H9 (cell line): ENCODE measurements at regions not wholly inside any gene's neighbourhood (a gene's known extent, or its start where the extent isn't known, plus 50 kb on each side); places are given as distances from the start of the nearest gene placed in this dataset.

Experiments used
- DNase-seq: peaks from one replicate; pipeline ENCODE4 v3.0.0-alpha.2; 2017
- H2AFZ ChIP-seq: one replicate; pipeline ENCODE4 v1.6.1; 2013; ENCODE audit warnings: mild to moderate bottlenecking, low read length, control low read depth, moderate library complexity
- H2AK5ac ChIP-seq: 2 replicates; pipeline ENCODE4 v1.6.1; 2013; ENCODE audit warnings: low read length, control low read depth, mixed read lengths; ENCODE audit not compliant: insufficient read length
- H2BK120ac ChIP-seq: one replicate; pipeline ENCODE4 v1.6.1; 2013; ENCODE audit warnings: low read depth, mild to moderate bottlenecking, low read length, control low read depth, inconsistent platforms; ENCODE audit not compliant: poor library complexity, severe bottlenecking
- H2BK12ac ChIP-seq: 2 replicates; pipeline ENCODE4 v1.6.1; 2013; ENCODE audit warnings: low read length, control low read depth, mixed read lengths, low read depth; ENCODE audit not compliant: insufficient read length
- H2BK15ac ChIP-seq: 2 replicates; pipeline ENCODE4 v1.6.1; 2013; ENCODE audit warnings: low read depth, low read length, control low read depth
- H2BK20ac ChIP-seq: one replicate; pipeline ENCODE4 v1.6.1; 2013; ENCODE audit warnings: low read depth, mild to moderate bottlenecking, low read length, control low read depth, inconsistent platforms; ENCODE audit not compliant: poor library complexity, severe bottlenecking
- H2BK5ac ChIP-seq: 2 replicates; pipeline ENCODE4 v1.6.1; 2013; ENCODE audit warnings: low read length, control low read depth, mixed read lengths; ENCODE audit not compliant: insufficient read length
- H3K14ac ChIP-seq: 2 replicates; pipeline ENCODE4 v1.6.1; 2013; ENCODE audit warnings: low read length, control low read depth; ENCODE audit not compliant: insufficient read depth
- H3K18ac ChIP-seq: 2 replicates; pipeline ENCODE4 v1.6.1; 2013; ENCODE audit warnings: low read depth, mild to moderate bottlenecking, mixed read lengths, low read length, control low read depth; ENCODE audit not compliant: insufficient read length
- H3K23ac ChIP-seq: 2 replicates; pipeline ENCODE4 v1.6.1; 2013; ENCODE audit warnings: low read length, control low read depth, mixed read lengths, low read depth; ENCODE audit not compliant: insufficient read length
- H3K23me2 ChIP-seq: 2 replicates; pipeline ENCODE4 v1.6.1; 2013; ENCODE audit warnings: low read depth, mild to moderate bottlenecking, mixed read lengths, low read length, control low read depth; ENCODE audit not compliant: insufficient read length, poor library complexity, severe bottlenecking
- H3K27ac ChIP-seq: 2 replicates; pipeline ENCODE4 v1.5.1; 2013; ENCODE audit warnings: low read length, control low read depth, mixed read lengths, low read depth; ENCODE audit not compliant: insufficient read length
- H3K27me3 ChIP-seq: 2 replicates; pipeline ENCODE4 v1.6.1; 2013; ENCODE audit warnings: low read length, control low read depth, inconsistent platforms; ENCODE audit not compliant: insufficient read depth
- H3K4ac ChIP-seq: 2 replicates; pipeline ENCODE4 v1.6.1; 2013; ENCODE audit warnings: low read depth, mild to moderate bottlenecking, control low read depth, inconsistent platforms, low read length, moderate library complexity
- H3K4me1 ChIP-seq: 2 replicates; pipeline ENCODE4 v1.6.1; 2013; ENCODE audit warnings: low read length, control low read depth, inconsistent platforms; ENCODE audit not compliant: insufficient read depth
- H3K4me2 ChIP-seq: 2 replicates; pipeline ENCODE4 v1.6.1; 2013; ENCODE audit warnings: low read length, control low read depth, mixed read lengths; ENCODE audit not compliant: insufficient read length, insufficient read depth
- H3K56ac ChIP-seq: 2 replicates; pipeline ENCODE4 v1.6.1; 2013; ENCODE audit warnings: low read depth, mild to moderate bottlenecking, mixed read lengths, low read length, control low read depth; ENCODE audit not compliant: insufficient read length
- H3K79me1 ChIP-seq: 2 replicates; pipeline ENCODE4 v1.6.1; 2013; ENCODE audit warnings: low read depth, mild to moderate bottlenecking, moderate library complexity, low read length, control low read depth, inconsistent platforms; ENCODE audit not compliant: insufficient read depth, poor library complexity, severe bottlenecking
- H3K79me2 ChIP-seq: 2 replicates; pipeline ENCODE4 v1.6.1; 2013; ENCODE audit warnings: low read length, control low read depth, inconsistent platforms; ENCODE audit not compliant: insufficient read depth
- H3K9ac ChIP-seq: 2 replicates; pipeline ENCODE4 v1.6.1; 2013; ENCODE audit warnings: low read length, control low read depth, mixed read lengths; ENCODE audit not compliant: insufficient read length; ENCODE audit errors: extremely low read depth
- H3K9me3 ChIP-seq: one replicate; pipeline ENCODE4 v1.6.1; 2013; ENCODE audit warnings: low read depth, low read length, inconsistent platforms; ENCODE audit not compliant: control insufficient read depth
- H3T11ph ChIP-seq: one replicate; pipeline ENCODE4 v1.6.1; 2013; ENCODE audit warnings: mild to moderate bottlenecking, low read length, control low read depth, inconsistent platforms
- H4K20me1 ChIP-seq: one replicate; pipeline ENCODE4 v1.6.1; 2013; ENCODE audit not compliant: control insufficient read depth, insufficient read length, insufficient read depth
- H4K5ac ChIP-seq: 2 replicates; pipeline ENCODE4 v1.6.1; 2013; ENCODE audit warnings: low read depth, mild to moderate bottlenecking, mixed read lengths, low read length, control low read depth; ENCODE audit not compliant: insufficient read length
- H4K8ac ChIP-seq: replicated peaks from 2 replicates; pipeline ENCODE4 v1.6.1; 2013; ENCODE audit warnings: low read length, control low read depth, mixed read lengths, low read depth; ENCODE audit not compliant: insufficient read length
- H4K91ac ChIP-seq: 2 replicates; pipeline ENCODE4 v1.6.1; 2013; ENCODE audit warnings: low read depth, mild to moderate bottlenecking, moderate library complexity, mixed read lengths, low read length, control low read depth; ENCODE audit not compliant: insufficient read length
- H3K27ac Mint-ChIP-seq, 3 experiments: 2 replicates in 2 of 3; 3 replicates in 1 of 3; pipeline ENCODE4 v1.8.0; 2020 to 2021; ENCODE audit warnings: mixed read lengths in 3 of 3, mild to moderate bottlenecking in 1 of 3, moderate library complexity in 1 of 3
- H3K27me3 Mint-ChIP-seq: 2 replicates; pipeline ENCODE4 v1.8.0; 2021; ENCODE audit warnings: low read depth, mild to moderate bottlenecking, moderate library complexity, mixed read lengths
- H3K36me3 Mint-ChIP-seq, 3 experiments: 2 replicates in 2 of 3; 3 replicates in 1 of 3; pipeline ENCODE4 v1.8.0; 2020 to 2021; ENCODE audit warnings: low read depth in 3 of 3, mixed read lengths in 3 of 3; ENCODE audit not compliant: insufficient read depth in 1 of 3
- H3K4me1 Mint-ChIP-seq, 2 experiments: 2 replicates each; pipeline ENCODE4 v1.8.0; 2020; ENCODE audit warnings: mixed read lengths in 2 of 2
- H3K4me3 Mint-ChIP-seq, 2 experiments: 2 replicates in 1 of 2; 3 replicates in 1 of 2; pipeline ENCODE4 v1.8.0; 2020 to 2021; ENCODE audit warnings: mild to moderate bottlenecking in 2 of 2, mixed read lengths in 2 of 2, moderate library complexity in 1 of 2
- H3K9me3 Mint-ChIP-seq, 2 experiments: 2 replicates in 1 of 2; 3 replicates in 1 of 2; pipeline ENCODE4 v1.8.0; 2020; ENCODE audit warnings: mild to moderate bottlenecking in 2 of 2, mixed read lengths in 2 of 2, moderate library complexity in 1 of 2
- CTCF ChIP-seq: fragments of 200-600 bp; sonication (generic); conservative IDR thresholded peaks from 3 replicates; pipeline ENCODE4 v1.8.0; 2021; ENCODE audit warnings: antibody characterized with exemption, mild to moderate bottlenecking
- WGBS: extraction: QIAGEN DNeasy Blood & Tissue Kit; methylation state at CpG from one replicate; pipeline ENCODE4 v1.1.7; 2013; ENCODE audit warnings: missing lambda C conversion rate, low lambda C conversion rate, mixed read lengths; ENCODE audit not compliant: insufficient read length; ENCODE audit errors: extremely low coverage; 5-methylcytosine and 5-hydroxymethylcytosine counted together

- Mint-ChIP-seq H3K9me3 (peaks cover 6% of the 10 kb centered on the region in 2 experiments; a peak in 2 of 5 replicates), H3K4me1 (peaks cover 0 to 5% of the 10 kb centered on the region in 2 experiments; a peak in 1 of 4 replicates), H3K4me3 (no peak overlapping the region), H3K27ac (no peak overlapping the region), H3K36me3 (peaks cover 0 to 7% (median 2%) of the 10 kb centered on the region in 3 experiments; a peak in 3 of 7 replicates), H3K27me3 (no peaks in the 10 kb centered on the region)
- Histone ChIP-seq H3K18ac (no peak overlapping the region), H3K79me2 (no peaks in the 10 kb centered on the region), H3K79me1 (no peaks in the 10 kb centered on the region), H4K20me1 (no peaks in the 10 kb centered on the region), H2AK5ac (no peak overlapping the region), H4K5ac (no peak overlapping the region), H2BK20ac (no peak overlapping the region), H3K4me2 (no peak overlapping the region), H3K27ac (no peak overlapping the region), H2BK5ac (no peak overlapping the region), H3T11ph (no peak overlapping the region), H2AFZ (no peak overlapping the region), H4K91ac (no peak overlapping the region), H3K4me1 (no peaks in the 10 kb centered on the region), H3K27me3 (no peaks in the 10 kb centered on the region), H2BK12ac (no peak overlapping the region), H3K23me2 (no peaks in the 10 kb centered on the region), H2BK15ac (no peak overlapping the region), H4K8ac (no peak overlapping the region), H3K9ac (no peak overlapping the region), H3K4ac (no peak overlapping the region), H3K9me3 (no peaks in the 10 kb centered on the region), H3K56ac (no peak overlapping the region), H3K23ac (no peak overlapping the region), H2BK120ac (no peak overlapping the region), H3K14ac (no peak overlapping the region)
- TF ChIP-seq CTCF, result no peak
- WGBS, result no CpG with 5 or more reads among the region's 1 CpG
- no peak for DNase-seq
These were observed 96.8 kb upstream of the MRPS30 start for GRCh38 chr5:44711901-44712300.
